AG10803 (cell line): ENCODE measurements at regions not wholly inside any gene's neighbourhood (a gene's known extent, or its start where the extent isn't known, plus 50 kb on each side); places are given as distances from the start of the nearest gene placed in this dataset.

Experiments
- DNase-seq: peaks from one replicate; pipeline ENCODE4 v3.0.0; 2010; ENCODE audit warnings: low read depth
- H3K4me3 ChIP-seq: 2 replicates; pipeline ENCODE4 v1.5.1; 2011; ENCODE audit warnings: mild to moderate bottlenecking, low read length, control low read depth
- CTCF ChIP-seq: conservative IDR thresholded peaks from 2 replicates; pipeline ENCODE4 v1.5.1; 2011; ENCODE audit warnings: mild to moderate bottlenecking, low read length, control low read depth, inconsistent platforms

DNA sequence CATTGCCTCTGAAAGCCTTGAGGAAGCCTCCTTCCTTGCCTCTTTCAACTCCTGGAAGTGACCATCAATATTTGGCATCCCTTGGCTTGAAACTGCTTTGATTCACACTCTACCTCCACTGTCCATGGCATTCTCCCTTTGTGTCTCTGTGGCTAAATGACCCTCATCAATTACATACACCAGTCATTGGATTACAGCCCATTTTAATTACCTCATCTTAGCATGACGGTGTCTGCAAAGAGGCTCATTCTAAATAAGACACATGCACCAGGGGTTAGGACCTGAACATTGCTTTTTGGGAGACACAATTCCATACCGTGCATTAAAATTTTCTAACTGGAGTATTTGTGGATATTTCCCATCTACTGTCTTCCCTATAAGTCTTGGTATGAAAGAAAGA lies 60.7 kb upstream of the FAM9A start:
- TF ChIP-seq CTCF = no peak
- DNase-seq = no peak
- no peak overlapping the region for H3K4me3 ChIP-seq

- H3K4me3 ChIP-seq = no peak overlapping the region
- no peak for DNase-seq
- no peak for TF ChIP-seq CTCF
Measured at GRCh38 chrX:8851231-8851886, 50.2 kb upstream of the FAM9A start.
